ENCODE measurements at regions not wholly inside any gene's neighbourhood (a gene's known extent, or its start where the extent isn't known, plus 50 kb on each side); places are given as distances from the start of the nearest gene placed in this dataset.

GRCh38 chr9:79196606-79197005 lies 375.2 kb upstream of the TLE4 start:
- peak; percentile 7 for DNase-seq (ENCODE audit: low spot score)

GRCh38 chr9:79200336-79200735 lies 371.4 kb upstream of the TLE4 start:
- DNase-seq (ENCODE audit: low spot score): no peak

GRCh38 chr9:79201636-79202035 lies 370.1 kb upstream of the TLE4 start:
- DNase-seq (ENCODE audit: low spot score): peak; percentile 78

GRCh38 chr9:79208791-79209396 lies 362.9 kb upstream of the TLE4 start:
- no peak for DNase-seq (ENCODE audit: low spot score)

GRCh38 chr9:79210541-79211243 lies 361.1 kb upstream of the TLE4 start:
- no peak for DNase-seq (ENCODE audit: low spot score)

- DNase-seq (ENCODE audit: low spot score): no peak
Observed at GRCh38 chr9:79213417-79214125, 358.2 kb upstream of the TLE4 start.

GRCh38 chr9:79215821-79216220 lies 355.9 kb upstream of the TLE4 start:
- no peak for DNase-seq (ENCODE audit: low spot score)

GRCh38 chr9:79220251-79220650 lies 351.5 kb upstream of the TLE4 start:
- DNase-seq (ENCODE audit: low spot score): no peak

- DNase-seq (ENCODE audit: low spot score): no peak
Observed at GRCh38 chr9:79220666-79221065, 351.1 kb upstream of the TLE4 start.

- peak; percentile 86 for DNase-seq (ENCODE audit: low spot score)
Observed at GRCh38 chr9:79221084-79221483, 350.7 kb upstream of the TLE4 start.

- DNase-seq (ENCODE audit: low spot score): peak; percentile 42
Observed at GRCh38 chr9:79222483-79222882, 349.3 kb upstream of the TLE4 start.

GRCh38 chr9:79224672-79225433 lies 346.9 kb upstream of the TLE4 start:
- peak; percentile 78 for DNase-seq (ENCODE audit: low spot score)

GRCh38 chr9:79233542-79233941 lies 338.2 kb upstream of the TLE4 start:
- DNase-seq (ENCODE audit: low spot score): no peak

- DNase-seq (ENCODE audit: low spot score): no peak
Observed at GRCh38 chr9:79236466-79236865, 335.3 kb upstream of the TLE4 start.

GRCh38 chr9:79237861-79238260 lies 333.9 kb upstream of the TLE4 start:
- no peak for DNase-seq (ENCODE audit: low spot score)

- no peak for DNase-seq (ENCODE audit: low spot score)
Observed at GRCh38 chr9:79240774-79241173, 331.0 kb upstream of the TLE4 start.

- no peak for DNase-seq (ENCODE audit: low spot score)
Observed at GRCh38 chr9:79242489-79242888, 329.3 kb upstream of the TLE4 start.

GRCh38 chr9:79246170-79246569 lies 325.6 kb upstream of the TLE4 start:
- DNase-seq (ENCODE audit: low spot score): no peak

GRCh38 chr9:79247021-79247420 lies 324.7 kb upstream of the TLE4 start:
- DNase-seq (ENCODE audit: low spot score): no peak

GRCh38 chr9:79250806-79251205 lies 321.0 kb upstream of the TLE4 start:
- DNase-seq (ENCODE audit: low spot score): no peak

GRCh38 chr9:79254900-79255650 lies 316.7 kb upstream of the TLE4 start:
- peak; percentile 22 for DNase-seq (ENCODE audit: low spot score)

Data from umbilical cord (tissue), 1 donor.